DMS 273 treated with DMSO at 0.1 percent for 48 hours (cell line): ENCODE measurements at regions not wholly inside any gene's neighbourhood (a gene's known extent, or its start where the extent isn't known, plus 50 kb on each side); places are given as distances from the start of the nearest gene placed in this dataset.

ENCODE experiments used
- DNase-seq: peaks from one replicate; lab custom pipeline; 2025; lab: John Stamatoyannopoulos, UW

GRCh38 chr1:163655565-163655964, 333.8 kb downstream of the NUF2 start:
- no peak for DNase-seq

- DNase-seq = no peak
These were observed 334.5 kb downstream of the NUF2 start for GRCh38 chr1:163656095-163656759.

GRCh38 chr1:163657719-163658118, 336.0 kb downstream of the NUF2 start:
- no peak for DNase-seq

- DNase-seq = no peak
These were observed 339.6 kb downstream of the NUF2 start for GRCh38 chr1:163661391-163661790.

GRCh38 chr1:163664671-163665335, 343.0 kb downstream of the NUF2 start:
- no peak for DNase-seq

GRCh38 chr1:163668472-163668871, 346.7 kb downstream of the NUF2 start:
- no peak for DNase-seq

GRCh38 chr1:163670989-163671757, 349.4 kb downstream of the NUF2 start:
- no peak for DNase-seq

- DNase-seq = no peak
These were observed 351.4 kb downstream of the NUF2 start for GRCh38 chr1:163672976-163673758.

- no peak for DNase-seq
These were observed 352.0 kb downstream of the NUF2 start for GRCh38 chr1:163673759-163674151.

GRCh38 chr1:163674236-163674635, 352.5 kb downstream of the NUF2 start:
- DNase-seq = no peak

GRCh38 chr1:163684785-163685184, 363.0 kb downstream of the NUF2 start:
- DNase-seq = no peak

- DNase-seq = no peak
These were observed 370.5 kb downstream of the NUF2 start for GRCh38 chr1:163692266-163692665.

GRCh38 chr1:163697137-163697536, 375.4 kb downstream of the NUF2 start:
- DNase-seq = no peak

GRCh38 chr1:163701783-163702374, 380.1 kb downstream of the NUF2 start:
- no peak for DNase-seq

GRCh38 chr1:163703794-163704193, 382.0 kb downstream of the NUF2 start:
- no peak for DNase-seq

GRCh38 chr1:163706915-163707314, 385.2 kb downstream of the NUF2 start:
- DNase-seq = no peak

GRCh38 chr1:163709636-163710035, 387.9 kb downstream of the NUF2 start:
- DNase-seq = no peak

- DNase-seq = no peak
These were observed 390.6 kb downstream of the NUF2 start for GRCh38 chr1:163712321-163712720.

GRCh38 chr1:163720294-163720693, 398.5 kb downstream of the NUF2 start:
- DNase-seq = no peak

- DNase-seq = no peak
These were observed 403.8 kb downstream of the NUF2 start for GRCh38 chr1:163725551-163725950.

- no peak for DNase-seq
These were observed 408.7 kb downstream of the NUF2 start for GRCh38 chr1:163730411-163730821.

GRCh38 chr1:163737261-163737660, 415.5 kb downstream of the NUF2 start:
- DNase-seq = no peak
